ENCODE measurements at regions not wholly inside any gene's neighbourhood (a gene's known extent, or its start where the extent isn't known, plus 50 kb on each side); places are given as distances from the start of the nearest gene placed in this dataset.

DNA sequence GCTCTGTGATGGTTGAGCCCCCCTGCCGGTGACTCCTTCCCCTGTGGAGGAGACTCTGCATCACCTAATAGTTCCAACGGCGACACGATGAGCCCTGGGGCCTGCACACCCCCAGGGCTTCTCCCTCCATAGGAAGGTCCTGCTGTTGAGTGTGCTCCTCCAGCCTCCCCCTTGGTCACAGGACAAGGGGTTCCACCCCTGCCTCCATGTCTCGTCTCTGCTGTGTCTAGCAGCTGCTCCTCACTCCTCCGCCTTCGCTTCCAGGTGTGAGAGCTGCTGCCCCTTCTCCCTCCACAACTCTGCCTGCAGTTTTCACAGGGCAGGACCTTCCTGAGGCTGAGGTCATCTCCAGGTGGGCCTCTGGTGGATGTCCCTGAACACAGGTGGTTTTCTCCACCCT is 1416.1 kb downstream of the TBC1D22A start:
- DNase-seq (ENCODE audit: low spot score): no peak

DNA sequence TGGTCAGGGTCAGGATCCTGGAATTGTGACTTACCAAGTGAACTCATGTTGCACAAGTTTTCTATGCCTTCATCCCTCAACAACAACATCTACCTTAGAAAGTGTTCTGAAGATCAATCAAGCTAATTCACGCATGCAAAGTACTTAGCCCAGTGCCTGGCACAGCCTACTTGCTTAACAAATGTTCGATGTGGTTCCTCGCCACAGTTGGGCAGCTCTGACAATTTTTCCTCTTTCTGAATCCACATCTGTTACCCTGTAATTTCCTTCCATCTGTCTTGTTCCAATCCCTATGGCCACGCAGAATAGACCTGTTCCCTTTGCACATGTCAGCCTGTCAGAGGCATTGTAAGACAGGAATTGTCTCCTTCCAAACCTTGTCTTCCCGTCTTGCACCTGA is 1415.2 kb downstream of the TBC1D22A start:
- no peak for DNase-seq (ENCODE audit: low spot score)

DNA sequence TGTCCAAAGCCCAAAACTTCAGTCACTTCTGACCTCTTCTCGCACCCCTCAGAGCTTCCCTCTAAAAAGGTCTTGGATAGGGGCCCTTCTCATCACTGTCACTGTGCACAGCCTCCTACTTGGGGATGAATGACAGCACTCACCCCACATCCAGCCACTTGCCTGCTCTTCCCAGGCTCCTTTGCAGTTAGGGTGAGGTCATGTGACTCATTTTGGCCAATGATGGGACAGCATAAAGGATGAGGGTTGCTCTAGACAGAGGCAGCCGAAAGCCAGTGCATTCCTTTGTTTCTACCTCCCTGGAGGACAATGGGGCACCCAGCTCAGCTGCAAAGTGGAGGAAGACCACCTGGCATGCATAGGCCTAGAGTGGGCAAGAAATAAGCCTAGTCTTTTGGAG is 1413.3 kb downstream of the TBC1D22A start:
- no peak for DNase-seq (ENCODE audit: low spot score)

DNA sequence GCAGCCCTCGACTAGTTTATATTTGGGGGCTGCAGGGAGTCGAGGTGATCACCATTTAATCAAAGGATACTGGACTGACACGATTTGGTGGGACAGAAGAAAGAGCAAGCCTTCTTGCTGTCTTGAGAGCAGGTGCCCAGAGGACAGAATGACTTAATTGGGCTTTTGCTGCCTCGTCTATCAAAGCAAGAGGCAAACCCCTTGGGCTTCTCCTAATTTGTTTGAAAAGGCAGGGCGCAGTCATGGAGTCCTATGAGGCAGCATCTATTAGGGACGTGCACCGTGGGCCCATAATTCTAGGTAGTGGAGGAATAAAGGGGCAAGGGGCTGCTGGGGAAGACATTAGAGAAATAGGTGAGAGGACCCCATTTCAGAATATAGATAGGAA is 1411.3 kb downstream of the TBC1D22A start:
- no peak for DNase-seq (ENCODE audit: low spot score)

DNA sequence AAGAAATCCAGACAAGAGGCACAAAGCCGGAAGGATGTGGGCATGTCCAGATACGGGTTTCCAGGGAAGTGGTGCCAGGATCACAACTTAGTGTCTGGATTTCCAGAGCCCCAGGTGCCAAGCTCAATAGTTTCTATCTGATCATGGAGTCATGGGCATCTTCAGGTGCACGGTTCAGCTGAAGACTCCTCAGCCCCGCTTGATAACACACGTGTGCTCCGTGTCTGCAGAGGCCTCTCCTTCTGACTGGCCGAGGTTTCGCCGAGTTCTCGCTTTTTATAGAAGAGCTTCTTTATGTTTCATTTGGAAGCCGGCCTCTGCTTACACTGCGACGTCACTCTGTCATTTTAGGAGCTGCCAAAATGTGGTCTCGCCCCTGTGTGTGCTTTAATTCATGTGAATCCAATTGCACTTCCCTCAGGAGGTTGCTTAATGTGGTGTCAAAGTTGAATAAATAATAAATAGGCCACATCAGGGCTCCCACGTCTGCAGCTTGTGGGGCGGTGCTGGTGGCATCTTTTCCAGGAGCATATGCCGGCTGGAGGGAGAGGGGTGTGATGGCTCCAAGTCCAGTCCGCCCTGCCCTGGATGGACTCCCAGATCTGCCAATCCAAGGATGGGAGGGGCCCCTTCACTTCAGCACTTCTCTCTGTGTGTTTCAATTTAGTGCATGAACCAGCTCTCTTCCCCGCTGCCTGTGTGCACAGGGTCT is 1410.8 kb downstream of the TBC1D22A start:
- DNase-seq (ENCODE audit: low spot score): no peak

DNA sequence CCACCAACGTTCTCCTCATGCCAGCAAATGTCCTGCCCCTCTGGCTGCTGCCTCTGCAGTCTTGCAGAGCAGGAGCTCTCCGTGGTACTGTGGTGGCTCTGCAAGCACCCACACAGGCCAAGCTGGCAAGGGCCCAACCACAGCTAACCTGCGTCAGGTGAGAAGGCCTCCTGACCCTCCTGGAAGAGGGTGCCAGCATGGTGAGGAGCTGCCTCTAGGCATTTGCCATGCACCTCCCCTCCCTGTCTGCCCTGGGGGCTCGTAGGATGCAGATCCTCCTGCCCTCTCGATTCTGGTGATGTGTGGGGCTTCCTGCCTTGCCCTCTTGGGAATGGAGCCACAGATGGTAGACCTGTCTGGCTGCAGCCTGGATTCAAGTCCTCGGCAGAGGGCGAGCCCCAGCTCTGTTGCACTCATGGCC is 1408.8 kb downstream of the TBC1D22A start:
- no peak for DNase-seq (ENCODE audit: low spot score)

DNA sequence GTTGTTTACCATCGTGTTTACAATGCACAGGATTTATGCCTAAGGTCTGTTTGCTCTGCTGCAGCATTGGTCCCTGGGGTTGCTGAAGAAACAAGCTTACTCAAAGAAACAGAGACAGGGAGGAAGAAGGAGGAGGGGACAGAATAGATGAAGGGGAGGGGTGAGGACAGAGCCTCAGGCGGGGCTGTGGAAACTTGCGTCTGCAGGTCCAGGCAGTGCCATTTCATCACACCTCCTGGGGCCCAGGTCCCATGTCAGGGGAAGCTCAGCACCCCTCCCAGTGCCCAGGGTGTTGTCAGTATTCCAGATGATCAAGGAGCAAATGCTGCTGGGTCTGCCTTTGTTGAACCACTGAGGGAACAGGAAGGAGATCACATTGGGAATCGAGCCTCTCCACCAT is 1406.8 kb downstream of the TBC1D22A start:
- DNase-seq (ENCODE audit: low spot score): no peak

DNA sequence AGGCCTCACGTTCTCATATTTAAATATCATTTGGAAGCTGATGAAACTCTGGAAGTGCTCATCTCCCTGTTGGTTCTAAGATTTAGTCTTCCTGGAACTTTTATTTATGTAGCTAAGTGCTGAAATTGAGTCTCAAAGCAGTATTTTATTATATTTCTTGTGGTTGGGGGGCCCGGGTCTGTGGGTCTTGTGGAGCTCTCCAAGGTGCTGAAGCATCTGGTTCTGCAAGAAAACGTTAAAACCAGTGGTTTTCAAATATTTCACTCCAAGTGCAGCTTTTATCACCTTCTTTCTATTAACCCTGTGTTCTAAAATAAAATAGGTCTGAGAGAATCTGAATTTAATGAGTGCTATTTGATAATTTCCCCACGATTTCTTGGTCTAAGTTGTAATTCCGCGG is 1404.8 kb downstream of the TBC1D22A start:
- no peak for DNase-seq (ENCODE audit: low spot score)

DNA sequence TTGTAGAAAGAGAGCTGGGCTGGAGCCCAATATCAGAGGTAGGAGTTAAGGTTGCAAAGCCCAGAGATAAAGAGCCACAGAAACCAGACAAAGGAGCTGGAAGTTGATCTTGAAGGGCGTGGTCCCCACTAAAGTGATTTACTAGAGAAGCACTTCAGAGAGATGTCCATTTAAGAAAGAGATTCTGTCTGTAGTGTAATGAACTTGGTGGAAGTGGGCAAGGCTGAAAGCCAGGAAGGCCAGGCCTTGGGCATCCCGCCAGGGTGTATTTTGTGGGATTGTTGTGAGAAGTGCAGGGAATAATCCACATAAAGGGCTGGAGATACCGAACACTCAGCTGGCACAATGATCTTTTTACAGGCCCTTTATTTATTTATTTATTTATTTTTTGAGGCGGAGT is 1398.8 kb downstream of the TBC1D22A start:
- no peak for DNase-seq (ENCODE audit: low spot score)

DNA sequence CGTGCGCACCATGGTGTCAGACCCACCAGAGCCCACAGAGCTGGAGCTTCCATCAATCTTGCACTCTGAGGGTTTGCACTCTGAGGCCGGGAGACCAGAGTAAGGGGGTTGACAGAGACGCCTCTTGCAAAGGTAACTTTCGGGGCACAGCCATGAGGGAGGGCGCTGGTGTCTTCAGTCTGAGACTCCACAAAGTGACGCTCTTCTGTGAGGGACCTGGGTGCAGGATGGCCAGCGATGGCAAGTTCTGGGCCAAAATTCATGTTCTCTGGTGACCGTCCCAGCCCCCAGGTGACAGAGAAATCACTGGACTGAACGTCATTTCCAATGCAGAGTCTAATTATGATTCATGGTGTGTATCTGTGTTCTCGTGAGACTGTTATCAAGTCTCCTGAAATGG is 1395.2 kb downstream of the TBC1D22A start:
- no peak for DNase-seq (ENCODE audit: low spot score)

DNA sequence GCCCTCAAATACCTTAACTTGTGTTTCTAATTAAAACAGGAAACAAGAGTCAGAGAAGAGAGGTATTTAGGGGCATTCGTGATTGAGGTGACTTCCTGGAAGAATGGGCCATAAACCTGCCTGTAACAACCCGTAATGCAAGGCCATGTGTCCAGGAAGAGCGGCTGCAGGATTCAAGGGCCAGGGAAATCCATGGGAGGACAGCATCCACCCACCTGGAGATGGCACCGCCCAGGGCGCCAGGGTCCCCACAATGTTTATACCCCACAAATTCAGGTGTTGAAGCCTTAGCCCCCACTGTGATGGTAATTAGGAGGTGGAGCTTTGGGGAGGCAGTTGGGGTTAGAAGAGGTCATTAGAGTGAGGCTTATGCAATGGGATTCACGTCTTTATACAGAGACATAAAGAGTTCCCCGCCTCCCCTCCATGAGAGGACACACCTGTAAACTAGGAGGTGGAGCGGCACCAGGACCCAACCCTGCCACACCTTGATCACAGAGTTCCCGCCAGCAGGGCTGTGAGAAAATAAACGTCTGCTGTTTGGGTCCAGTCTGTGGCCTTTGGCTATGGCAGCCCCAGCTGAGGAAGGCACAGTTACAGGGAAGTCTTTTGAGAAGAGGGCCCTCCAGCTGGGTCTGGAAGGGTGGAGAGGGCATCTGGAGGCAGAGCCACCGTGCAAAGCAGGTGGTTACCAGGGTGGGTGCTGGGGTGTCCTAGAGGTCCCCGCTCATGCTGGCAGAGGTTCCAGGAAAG is 1394.3 kb downstream of the TBC1D22A start:
- DNase-seq (ENCODE audit: low spot score): no peak

DNA sequence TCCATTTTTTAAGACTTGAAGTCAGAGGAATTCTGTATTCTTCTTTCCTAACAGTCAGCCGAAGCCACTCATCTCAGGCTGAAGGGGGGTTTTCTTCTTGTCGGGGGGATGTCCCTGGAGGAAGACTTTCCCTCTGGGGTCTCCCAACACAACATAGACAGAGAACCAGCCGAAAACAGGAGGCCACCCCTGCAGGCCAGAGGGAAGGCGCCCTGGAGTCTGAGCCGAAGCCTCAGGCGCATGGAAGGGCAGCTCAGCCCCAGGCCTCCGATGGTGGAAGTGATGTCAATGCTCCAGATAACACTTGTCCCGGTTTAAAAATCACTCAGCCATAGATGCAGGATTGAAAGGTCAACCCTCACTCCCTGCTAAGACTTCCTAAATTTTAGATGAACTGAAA is 1393.0 kb downstream of the TBC1D22A start:
- DNase-seq (ENCODE audit: low spot score): no peak

DNA sequence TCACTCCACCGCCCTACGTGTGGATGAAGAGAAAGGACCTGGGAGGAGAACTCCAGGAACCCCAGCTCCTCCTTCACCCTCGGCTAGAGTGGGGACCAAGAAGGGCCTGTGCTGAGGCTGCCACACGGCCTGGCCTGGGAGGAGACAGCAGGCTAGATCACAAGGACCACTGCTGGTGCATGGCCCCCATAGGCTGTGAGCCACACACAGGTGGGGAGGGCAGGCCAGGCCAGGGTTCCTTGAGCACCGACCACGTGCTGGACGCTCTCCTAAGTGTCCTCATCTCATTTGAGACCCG is 1392.4 kb downstream of the TBC1D22A start:
- no peak for DNase-seq (ENCODE audit: low spot score)

DNA sequence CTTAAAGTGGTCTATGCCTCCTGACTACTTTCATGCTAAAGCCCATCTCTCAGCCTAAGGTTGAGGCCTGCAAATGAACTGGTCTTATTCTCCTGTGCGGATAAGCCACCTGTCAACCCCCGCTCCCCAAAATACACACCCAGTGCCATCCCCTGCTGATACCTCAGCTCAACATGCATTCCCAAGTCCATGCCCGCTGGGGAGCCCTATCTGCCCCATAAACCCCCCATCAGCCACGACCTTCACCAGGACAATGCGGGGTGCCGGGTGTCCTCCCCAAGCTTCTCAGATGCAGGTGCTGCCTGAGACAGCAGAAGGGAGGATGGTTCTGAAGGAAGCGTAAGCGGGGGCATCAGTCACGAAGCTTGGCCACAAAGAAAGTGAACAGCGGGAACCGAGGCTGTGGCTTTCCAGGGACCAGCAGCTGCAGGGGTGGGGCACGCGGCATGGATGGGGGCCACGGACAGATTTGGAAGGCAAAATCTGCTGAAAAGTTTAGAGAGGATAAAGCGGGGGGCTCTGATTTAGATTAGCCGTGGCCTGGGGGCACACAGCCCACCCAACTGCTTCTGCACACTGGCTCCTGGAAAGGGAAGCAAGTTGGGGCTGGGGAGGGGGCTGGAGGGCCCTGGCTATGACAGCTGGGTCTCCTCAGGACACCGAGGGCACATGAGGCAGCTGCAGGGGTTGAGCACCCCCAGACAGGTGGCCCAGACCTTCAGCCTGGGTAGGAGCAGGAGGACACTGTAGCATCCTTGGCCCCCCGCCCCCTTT is 1391.9 kb downstream of the TBC1D22A start:
- no peak for DNase-seq (ENCODE audit: low spot score)

DNA sequence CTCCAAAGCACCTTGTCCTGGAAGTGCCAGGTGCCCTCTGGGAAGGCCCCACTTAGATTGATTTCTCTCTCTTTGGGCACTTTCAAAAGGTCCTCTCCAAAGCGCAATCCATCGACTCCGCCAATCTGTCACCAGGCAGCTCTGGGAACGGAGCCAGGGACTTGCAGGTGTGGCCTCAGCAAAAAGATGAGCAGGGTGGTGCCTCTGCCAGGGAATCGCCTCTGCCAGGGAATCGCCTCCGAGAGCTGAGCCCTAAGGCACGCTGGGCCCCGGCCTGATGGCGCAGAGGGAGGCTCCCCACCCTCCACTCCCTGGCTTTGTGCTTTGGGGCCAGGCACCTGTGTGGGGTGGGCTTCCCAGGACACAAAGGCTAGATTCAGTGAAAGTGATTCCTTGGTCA is 1391.3 kb downstream of the TBC1D22A start:
- no peak for DNase-seq (ENCODE audit: low spot score)

DNA sequence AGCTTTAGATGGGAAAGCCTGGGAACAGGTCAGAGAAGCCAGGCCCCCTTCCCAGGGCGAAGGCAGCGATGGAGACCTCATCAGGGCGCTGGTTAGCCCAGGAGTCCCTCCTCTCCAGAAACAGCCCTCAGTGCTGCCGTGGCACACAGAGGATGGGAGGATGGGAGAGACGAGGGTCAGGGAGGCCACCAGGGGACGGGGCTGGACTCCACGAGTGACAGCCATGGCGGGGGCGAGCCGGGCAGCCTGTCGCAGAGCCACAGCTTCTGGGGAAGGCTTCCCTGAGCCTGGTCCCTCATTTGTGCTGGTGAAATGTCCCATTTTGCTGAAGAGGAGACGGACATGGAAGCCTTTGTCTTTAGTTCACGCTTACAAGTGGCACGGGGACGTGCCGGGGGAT is 1390.5 kb downstream of the TBC1D22A start:
- DNase-seq (ENCODE audit: low spot score): no peak

DNA sequence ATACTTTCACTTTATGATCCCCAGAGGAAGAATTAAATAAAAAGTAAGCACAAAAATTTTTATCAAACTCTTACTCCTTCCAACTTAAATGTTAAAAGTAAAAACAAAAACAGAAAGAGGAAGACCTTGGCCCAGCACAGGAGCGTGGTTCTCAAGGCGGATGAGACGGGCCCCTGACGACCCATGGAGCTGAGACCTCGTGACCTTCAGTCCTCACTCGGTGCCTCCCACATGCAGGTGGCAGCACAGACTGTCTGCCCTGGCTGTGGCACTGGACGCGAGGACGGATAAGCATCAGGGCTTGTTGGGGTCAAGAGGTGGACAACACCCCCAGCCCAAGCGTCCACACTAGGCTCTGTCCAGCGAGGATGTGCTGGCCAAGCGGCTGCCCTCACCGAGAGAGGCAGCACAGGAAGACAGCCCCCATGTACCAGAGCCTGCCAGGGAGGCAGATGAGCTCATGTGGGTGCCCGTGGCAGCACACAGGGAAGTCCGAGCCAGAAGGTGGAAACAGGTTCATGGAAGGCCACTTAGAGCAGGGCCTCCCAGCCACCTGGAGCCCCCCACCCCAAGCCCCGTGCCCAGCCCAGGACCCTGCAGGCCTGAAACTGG is 1389.8 kb downstream of the TBC1D22A start:
- no peak for DNase-seq (ENCODE audit: low spot score)

DNA sequence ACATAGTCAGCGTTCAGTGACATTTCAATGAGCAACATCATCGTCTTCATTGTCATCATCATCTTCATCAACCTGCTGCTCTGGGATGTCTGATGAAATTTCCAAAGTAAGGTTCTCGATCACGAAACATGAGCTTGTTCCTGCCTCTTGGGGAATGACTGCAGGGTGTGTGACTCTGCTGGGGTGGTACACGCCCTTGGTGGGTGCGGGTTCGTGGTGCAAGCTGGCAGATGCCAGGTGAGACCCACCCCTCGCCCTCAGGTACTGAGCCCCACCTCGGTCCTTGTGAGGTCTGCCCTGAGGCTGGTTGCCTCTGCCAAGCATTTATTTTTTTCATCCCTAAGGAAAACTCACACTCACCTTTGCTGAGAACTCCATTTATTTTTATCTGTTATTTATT is 1389.2 kb downstream of the TBC1D22A start:
- no peak for DNase-seq (ENCODE audit: low spot score)

DNA sequence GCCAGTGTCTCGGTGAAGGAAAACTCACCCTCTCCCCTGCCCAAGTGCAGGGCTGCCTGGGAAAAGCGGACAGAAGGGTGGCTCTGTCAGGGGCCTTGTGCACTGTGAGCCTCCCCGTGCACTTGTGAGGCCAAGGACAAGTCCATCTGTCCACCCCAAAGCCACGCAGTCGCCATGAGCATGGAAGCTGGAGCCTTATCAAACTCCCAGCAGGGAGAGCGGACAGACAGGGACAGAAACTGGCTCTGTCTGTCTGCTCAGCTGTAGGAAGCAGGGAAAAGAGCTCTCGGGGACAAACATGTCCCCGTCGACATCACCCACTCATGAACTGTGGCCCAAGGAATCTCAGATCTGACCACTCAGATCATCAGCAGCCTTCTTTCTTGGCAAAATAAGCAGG is 1385.4 kb downstream of the TBC1D22A start:
- DNase-seq (ENCODE audit: low spot score): no peak

DNA sequence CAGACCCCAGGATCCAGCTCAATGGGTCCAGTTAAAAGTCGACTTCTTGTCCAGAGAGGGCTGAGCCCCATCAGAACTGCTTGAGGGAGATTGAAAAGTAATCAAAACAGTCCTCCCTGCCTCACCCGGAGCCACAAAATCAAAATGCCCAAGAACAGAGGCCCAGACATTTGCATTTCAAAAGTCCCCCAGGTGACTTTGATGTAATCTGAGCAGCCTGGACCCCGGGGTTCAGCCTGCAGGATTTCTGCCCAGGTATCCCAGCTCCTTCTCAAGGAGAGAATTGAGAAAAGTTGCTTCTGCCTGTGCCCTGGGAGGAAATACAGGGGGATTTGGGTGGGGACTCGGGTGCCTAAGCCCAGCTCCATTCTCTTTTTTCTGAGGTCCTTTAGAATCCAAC is 1385.0 kb downstream of the TBC1D22A start:
- DNase-seq (ENCODE audit: low spot score): no peak

DNA sequence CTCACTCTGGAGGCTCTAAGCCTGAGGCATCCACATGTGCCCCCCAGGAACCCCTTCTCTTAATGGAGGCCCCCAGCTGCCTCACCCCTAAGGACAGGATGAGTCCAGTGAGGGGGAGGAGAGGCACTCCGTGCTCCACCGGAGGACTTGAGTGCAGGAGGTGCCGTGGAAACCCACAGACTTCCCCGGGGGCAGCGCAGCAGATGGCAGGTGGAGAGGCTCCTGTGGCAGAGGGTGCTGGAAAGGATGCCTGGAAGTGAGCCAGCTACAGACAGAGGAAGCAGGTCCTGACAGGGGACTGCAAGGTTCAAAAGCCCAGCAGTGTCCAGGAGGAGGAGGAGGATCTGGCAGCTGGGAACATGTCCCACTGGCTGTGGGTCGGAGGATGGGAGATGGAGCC is 1384.0 kb downstream of the TBC1D22A start:
- DNase-seq (ENCODE audit: low spot score): no peak

DNA sequence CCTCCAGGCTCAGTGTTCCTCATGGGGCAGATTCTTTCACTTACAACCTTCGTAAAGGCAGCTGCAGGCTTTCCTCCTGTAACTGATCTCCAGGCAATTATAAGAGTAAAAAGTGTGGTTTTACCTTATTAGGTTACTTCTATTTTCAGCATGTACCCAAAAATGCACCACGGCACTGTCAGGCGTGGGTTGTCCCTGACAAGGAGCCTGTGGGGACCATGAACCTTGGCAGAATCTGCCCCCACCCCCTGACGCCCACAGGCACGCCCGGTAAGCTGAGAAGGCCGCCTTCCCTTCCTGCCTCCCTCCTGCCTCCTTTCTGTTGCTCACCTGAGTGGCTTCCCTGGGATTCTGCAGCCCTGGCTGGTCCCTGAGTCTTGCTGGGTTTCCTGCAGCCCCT is 1383.3 kb downstream of the TBC1D22A start:
- DNase-seq (ENCODE audit: low spot score): peak; percentile 47

DNA sequence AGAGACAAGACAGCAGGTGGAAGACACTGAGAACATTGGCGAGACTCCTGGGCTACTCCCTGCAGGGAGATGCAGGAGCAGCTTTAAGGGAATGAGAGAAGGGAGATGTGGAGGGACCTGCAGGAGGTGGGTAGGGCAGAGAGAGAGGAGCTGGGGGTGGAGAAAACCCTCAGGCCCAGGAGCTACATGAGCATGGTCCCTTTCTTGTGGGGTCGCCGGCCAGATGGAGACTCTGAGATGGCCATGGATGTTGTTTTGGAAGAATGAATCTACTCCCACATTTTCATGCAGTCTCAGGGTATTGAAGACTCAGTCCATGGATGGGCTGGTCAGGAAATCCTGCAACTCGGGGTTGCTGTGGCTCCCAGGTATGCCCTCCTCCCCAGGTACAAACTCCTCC is 1381.9 kb downstream of the TBC1D22A start:
- DNase-seq (ENCODE audit: low spot score): no peak

Measured in putamen (tissue), 1 donor.